DMS153 treated with DMSO at 0.1 percent for 48 hours (cell line): ENCODE measurements at regions not wholly inside any gene's neighbourhood (a gene's known extent, or its start where the extent isn't known, plus 50 kb on each side); places are given as distances from the start of the nearest gene placed in this dataset.

Source experiments
- DNase-seq: peaks from one replicate; lab custom pipeline; 2025; ENCODE audit not compliant: unreplicated experiment; lab: John Stamatoyannopoulos, UW

- DNase-seq, result no peak
Observed at GRCh38 chr2:7906431-7906830, 775.4 kb upstream of the ID2 start.

- DNase-seq, result no peak
Observed at GRCh38 chr2:7907041-7907440, 774.8 kb upstream of the ID2 start.

DNA sequence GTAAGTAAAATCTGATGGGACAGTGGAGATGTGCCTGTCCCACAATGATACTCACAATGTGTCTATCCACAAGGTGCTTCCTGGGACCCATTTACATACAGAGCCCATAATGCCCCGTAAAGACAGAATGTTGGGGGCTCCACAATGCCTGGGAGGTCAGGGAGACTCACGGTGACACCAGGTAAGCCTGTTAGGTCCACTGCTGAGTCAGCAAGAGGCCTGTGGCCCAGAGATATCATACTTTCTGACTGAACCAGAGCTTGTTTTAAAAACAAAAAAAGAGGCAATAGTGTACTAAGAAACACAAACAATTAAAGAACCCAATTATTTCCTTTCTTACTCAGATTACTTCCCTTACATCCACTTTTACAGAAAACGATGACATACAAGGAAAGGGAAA is 771.1 kb upstream of the ID2 start:
- DNase-seq, result no peak

GRCh38 chr2:7911196-7911595 is 770.7 kb upstream of the ID2 start:
- no peak for DNase-seq

DNA sequence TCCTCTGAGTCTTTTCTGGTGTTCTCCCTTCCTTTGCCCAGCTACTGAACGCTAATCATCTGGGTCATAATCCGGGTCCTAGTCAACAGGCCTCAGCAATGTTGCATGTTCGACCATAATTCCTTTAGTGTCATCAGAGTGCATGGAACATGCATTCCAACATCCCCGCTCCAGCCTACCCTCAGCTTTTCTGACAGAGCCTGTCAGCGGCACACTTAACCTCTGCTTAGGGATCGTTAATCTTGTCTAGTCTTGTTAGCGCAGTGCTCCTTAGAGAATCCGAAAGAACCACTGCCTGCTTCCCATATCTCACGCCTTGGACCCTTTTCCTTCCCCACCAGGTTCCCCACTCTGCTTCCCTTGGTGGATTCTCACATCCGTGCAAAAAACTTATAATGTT is 767.9 kb upstream of the ID2 start:
- no peak for DNase-seq

GRCh38 chr2:7915302-7916091 is 766.4 kb upstream of the ID2 start:
- no peak for DNase-seq

DNA sequence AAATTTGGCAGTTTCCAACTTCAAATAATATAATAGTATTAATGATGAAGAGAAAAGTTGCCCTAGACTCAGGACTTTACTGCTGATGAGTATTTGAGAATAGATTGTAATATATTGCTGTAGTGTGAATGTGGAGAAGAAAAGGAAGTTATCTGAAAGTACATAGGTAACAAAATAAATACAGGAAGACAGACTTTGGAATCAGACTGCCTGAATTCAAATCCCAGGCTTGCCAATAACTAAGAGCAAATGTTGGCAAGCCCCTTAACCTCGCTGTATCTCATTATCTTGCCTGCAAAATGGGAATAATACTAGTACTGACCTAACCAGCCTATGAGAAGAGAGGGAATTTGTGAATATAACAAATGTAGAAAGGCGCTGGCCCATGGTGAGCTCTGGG is 765.2 kb upstream of the ID2 start:
- DNase-seq, result no peak

DNA sequence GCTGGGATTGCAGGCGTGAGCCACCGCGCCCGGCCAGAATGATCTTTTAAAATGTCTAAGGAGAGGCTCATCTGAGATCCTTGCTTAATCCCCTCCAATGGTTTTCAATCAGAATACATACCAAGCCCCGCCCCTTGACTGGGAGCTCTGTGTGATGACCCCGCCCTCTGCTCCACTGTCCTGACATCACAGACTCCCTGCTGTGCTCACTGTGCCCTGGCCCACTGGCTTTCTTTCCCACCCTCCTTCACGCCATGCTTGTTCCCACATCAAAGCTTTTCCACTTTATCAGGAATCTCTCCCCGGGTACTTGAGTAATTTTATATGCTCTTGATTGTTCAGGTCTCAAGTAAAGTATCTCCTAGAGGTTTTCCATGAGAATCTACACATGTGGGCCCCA is 762.3 kb upstream of the ID2 start:
- DNase-seq, result no peak

DNA sequence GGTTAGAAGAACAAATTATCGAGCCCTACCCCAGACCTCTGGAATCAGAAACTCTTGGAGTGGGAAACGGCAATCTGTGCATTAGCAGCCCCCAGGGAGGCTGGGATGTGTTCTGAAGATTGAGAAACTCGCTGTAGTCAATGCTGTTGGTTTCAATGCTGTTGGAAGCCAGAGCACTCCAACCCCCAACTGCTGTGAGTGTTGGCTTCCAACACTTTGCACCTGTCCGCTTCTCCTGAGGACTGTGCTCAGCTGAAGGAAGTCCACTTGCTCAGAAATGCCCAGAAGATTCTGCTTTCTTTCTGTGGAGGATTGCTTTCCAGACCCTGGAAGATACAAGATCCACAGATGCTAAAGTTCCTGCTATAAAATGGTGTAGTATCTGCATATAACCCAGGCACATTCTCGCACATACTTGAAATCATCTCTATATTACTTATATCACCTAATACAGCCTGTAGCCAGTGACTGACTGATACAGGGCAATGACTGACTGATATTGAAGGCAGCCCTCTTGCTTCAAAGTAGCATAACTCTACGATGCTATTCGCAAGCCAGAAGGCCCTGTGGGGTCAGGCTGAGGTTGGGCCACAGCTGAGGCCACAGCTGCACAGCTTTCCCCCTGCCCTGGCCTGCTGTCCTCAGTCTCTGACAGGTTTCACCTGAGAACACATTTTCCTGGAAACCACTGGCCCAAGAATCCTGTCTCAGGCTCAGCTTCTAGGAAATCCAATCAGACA is 757.7 kb upstream of the ID2 start:
- DNase-seq, result no peak

- DNase-seq, result no peak
Observed at GRCh38 chr2:7925506-7925905, 756.4 kb upstream of the ID2 start.

GRCh38 chr2:7927691-7928090 is 754.2 kb upstream of the ID2 start:
- DNase-seq, result no peak

GRCh38 chr2:7929281-7929680 is 752.6 kb upstream of the ID2 start:
- no peak for DNase-seq

DNA sequence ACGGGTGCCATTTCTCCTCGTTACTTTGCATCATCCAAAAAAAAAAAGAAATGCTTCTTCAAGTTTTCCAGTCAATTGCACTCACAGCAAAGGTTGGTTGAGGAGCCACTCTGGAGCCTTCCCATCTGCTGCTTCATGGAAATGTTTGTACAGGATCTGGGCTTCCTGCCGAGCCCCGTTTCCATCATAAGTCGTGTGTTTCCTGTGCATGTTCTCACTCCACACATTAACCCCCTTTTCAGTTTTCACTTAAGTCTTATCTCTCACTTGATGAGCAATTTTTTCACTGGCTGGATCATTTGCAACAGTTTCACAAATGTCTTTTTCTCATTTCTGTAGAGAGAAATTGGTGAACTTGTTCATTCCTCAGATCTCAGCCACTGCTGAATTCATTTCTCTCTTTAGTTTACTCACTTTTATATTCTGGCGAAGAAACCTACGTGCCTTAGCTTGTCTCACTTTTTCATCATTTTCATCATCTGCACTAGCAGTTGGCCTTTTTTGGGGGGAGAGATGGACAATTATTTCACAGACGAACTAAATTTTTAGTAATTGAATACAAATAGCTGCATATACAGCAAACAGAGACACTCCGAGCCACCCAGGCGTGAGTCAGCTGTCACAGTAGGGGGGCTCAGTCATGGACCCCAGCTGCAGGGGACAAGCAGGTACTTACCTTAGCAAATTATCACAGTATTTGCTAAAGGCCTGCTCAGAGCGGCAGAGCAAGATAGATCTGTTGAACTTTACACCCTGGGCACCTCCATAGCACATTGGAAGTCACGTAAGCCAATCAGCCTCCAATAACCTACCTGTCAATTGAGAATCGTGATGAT is 750.8 kb upstream of the ID2 start:
- DNase-seq, result no peak

DNA sequence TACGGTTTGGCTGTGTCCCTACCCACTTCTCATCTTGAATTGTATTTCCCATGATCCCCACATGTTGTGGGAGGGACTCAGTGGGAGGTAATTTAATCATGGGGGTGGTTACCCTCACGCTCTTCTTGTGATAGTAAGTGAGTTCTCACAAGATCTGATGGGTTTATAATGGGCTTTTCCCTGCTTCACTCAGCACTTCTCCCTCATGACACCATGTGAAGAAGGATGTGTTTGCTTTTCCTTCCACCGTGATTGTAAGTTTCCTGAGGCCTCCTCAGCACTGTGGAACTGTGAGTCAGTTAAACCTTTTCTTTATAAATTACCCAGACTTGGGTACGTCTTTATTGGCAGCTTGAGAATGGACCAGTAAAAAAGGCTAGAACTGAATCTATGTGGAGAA is 750.0 kb upstream of the ID2 start:
- DNase-seq, result no peak

GRCh38 chr2:7933672-7934071 is 748.2 kb upstream of the ID2 start:
- no peak for DNase-seq

- DNase-seq, result no peak
Observed at GRCh38 chr2:7934476-7934875, 747.4 kb upstream of the ID2 start.

DNA sequence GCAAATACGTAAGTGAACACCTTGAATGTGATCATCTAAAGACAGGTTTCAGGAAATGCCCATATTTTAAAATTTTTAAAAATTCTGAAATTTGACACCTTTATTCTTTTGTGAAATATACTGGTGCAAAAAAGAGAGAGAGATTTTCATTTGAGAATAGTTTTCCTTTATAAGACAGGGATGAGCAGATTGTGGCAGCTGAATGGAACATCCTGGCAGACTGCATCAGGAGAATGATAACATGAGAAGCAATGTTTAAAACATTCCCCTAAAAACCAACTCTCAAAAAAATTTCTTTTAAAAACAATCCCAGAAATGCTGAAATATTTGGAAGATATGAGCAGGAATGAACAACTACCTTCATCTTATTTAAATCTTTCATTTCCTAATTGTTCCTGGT is 744.8 kb upstream of the ID2 start:
- DNase-seq, result no peak

- no peak for DNase-seq
Observed at GRCh38 chr2:7940723-7941122, 741.1 kb upstream of the ID2 start.

GRCh38 chr2:7943446-7943845 is 738.4 kb upstream of the ID2 start:
- no peak for DNase-seq

DNA sequence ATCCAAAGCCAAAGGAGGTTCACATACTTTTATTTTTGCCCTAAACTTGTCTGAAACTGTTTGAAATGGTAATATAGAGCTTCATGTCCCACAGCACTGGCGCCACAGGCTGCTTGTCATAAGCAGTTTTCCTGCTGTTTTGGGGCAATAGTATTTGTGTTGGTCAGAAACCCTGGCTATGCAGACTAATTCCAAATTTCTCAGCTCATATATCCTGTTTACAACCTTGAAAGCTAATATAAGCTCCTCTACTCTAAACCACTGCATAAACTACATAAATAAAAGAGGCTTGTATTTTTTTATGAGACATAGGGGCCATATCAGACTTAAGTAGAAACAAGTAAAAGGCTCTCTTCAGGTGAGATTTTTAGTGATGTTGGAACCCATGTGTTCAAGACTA is 736.8 kb upstream of the ID2 start:
- no peak for DNase-seq

DNA sequence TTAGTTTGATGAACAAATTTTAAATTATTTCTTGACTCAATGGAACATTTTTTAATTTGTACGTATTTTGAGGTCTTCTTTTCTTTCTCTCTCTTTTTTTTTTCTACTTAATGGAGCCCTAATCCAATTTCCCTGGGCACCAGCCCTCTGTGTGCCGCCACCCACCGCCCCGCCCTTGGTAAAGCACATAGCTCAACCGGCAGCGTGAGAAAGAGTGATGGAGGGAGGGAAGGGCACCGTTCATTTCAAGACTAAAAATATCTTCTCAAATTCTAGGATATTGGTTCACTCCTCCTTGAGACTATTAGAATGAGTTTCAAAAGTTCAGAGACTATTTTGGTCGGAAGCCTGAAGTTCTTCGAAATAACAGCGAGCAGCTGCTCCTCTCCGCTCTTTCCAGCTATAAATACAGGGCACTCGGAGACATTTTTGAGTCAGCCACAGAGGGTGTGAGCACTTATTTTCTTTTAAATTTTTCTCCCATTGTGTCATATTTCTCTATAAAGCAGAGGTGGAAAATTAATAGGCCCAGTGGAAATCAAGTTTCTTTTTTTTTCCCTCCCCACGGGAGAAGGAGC is 731.7 kb upstream of the ID2 start:
- DNase-seq, result no peak
